H7 (cell line): ENCODE measurements at regions not wholly inside any gene's neighbourhood (a gene's known extent, or its start where the extent isn't known, plus 50 kb on each side); places are given as distances from the start of the nearest gene placed in this dataset.

Experiments used
- DNase-seq: peaks from one replicate; pipeline ENCODE4 v3.0.0; 2012
- H3K27me3 ChIP-seq: 2 replicates; pipeline ENCODE4 v1.6.0; 2011; ENCODE audit warnings: mild to moderate bottlenecking, low read length; ENCODE audit not compliant: control insufficient read depth, insufficient read depth
- H3K36me3 ChIP-seq: replicated peaks from 2 replicates; pipeline ENCODE4 v1.5.1; 2011; ENCODE audit warnings: low read length; ENCODE audit not compliant: control insufficient read depth, insufficient read depth
- H3K4me3 ChIP-seq: 2 replicates; pipeline ENCODE4 v1.5.1; 2011; ENCODE audit warnings: low read depth, mild to moderate bottlenecking, control low read depth, low read length, moderate library complexity; ENCODE audit not compliant: insufficient read depth

DNA sequence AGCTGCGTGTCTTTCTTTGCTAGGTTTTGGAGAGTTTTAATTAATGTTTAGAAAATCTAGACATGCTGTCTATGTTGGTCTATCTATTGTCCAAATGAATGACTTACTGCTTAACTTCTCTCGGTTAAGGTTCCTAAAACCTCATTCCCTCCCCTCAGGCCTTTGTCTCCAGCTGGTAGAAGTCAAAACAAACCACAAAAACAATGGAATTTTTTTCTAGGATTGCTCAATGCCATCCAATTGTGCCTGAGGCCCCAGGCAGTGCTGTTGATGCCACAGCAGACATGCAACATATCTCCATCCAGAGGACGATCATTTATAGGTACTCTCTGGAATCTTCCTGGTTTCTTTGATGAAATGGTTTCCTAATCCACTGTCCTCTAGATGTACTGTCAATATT lies 448.2 kb upstream of the TBX3 start:
- no peak overlapping the region for H3K4me3 ChIP-seq
- no peaks in the 10 kb centered on the region for H3K36me3 ChIP-seq
- no peak for DNase-seq
- no peaks in the 10 kb centered on the region for H3K27me3 ChIP-seq

DNA sequence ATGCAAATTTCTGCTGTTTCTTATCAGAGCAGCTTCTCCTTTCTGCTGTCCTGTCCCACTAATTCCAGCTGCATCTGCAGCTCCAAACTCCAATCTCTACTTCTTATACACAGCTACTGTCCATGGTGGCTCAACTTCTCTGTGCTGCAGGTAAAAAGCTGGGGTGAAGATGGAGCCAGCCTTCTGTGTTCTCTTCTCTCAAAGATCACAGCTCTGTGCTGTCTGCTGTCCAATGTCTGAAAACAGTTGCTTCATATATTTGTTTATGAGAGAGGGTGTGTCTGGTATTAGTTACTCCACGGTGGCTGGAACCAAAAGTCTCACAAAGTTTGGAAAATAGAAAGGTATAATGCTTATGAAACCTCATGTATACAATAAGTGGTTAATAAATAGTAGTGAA lies 445.8 kb upstream of the TBX3 start:
- DNase-seq, result no peak
- H3K27me3 ChIP-seq, result no peaks in the 10 kb centered on the region
- no peak overlapping the region for H3K4me3 ChIP-seq
- H3K36me3 ChIP-seq, result no peaks in the 10 kb centered on the region

DNA sequence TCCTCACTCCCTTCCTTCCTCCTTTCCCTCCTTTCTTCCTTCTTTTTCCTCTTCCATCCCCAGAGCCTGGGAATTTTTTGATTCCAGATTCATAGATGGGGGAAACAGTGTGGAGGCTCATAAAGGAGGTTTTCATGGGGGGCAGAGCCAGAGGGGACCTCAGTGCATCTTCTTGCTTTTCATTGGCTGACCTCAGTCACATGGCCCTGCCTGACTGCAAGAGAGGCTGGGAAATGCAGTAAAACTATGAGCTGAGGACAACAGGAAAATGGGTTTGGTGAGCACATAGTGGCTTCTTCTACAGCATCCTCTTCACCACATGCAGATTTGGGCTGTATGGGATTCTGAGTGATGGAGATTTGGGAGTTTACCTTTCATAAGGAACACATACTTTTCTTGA lies 437.1 kb upstream of the TBX3 start:
- Histone ChIP-seq H3K36me3 (no peaks in the 10 kb centered on the region), H3K4me3 (no peak overlapping the region), H3K27me3 (no peaks in the 10 kb centered on the region)
- DNase-seq, result no peak

DNA sequence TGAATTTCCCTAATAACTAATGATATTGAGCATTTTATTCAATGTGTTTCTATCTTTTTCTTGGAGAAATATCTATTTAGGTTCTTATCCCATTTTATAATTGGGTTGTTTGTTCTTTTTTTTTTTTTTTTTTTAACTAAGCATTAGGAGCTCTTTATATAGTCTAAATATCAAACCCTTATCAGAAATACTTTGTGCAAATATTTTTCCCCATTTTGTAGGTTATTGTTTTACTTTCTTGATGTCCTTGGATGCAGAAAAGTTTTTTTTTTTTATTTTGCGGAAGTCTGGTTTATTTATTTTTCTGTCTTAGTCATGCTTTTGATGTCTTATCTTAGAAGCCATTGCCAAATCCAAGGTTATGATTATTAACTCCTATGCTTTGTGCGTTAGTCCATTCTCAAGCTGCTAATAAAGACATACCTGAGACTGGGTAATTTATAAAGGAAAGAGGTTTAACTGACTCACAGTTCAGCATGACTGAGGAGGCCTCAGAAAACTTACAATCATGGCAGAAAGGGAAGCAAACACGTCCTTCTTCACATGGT lies 434.3 kb upstream of the TBX3 start:
- no peak for DNase-seq
- Histone ChIP-seq H3K36me3 (no peaks in the 10 kb centered on the region), H3K27me3 (no peaks in the 10 kb centered on the region)

DNA sequence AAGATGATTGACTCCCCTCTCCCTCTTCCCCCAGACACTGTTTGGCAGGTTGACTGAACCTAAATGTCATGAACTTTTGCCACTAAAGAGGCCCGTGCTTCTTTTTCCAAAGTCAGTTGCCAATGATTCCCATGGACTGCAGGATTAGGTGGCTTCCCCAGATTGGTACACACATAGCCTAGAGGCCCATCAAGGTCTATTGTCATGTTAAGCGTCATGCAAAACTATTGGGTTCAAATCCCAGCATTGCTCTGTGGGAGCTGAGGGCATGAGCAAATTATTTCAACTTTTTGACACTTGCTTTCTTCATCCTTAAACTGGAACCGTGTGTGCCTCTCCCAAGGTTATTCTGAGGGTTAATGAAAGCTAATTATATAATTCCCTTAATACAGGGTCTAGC lies 430.2 kb upstream of the TBX3 start:
- no peaks in the 10 kb centered on the region for H3K36me3 ChIP-seq
- H3K27me3 ChIP-seq, result no peaks in the 10 kb centered on the region
- no peak overlapping the region for H3K4me3 ChIP-seq
- no peak for DNase-seq

More for the DNA sequence above, 434.3 kb upstream of the TBX3 start:
- no peak overlapping the region for H3K4me3 ChIP-seq

DNA sequence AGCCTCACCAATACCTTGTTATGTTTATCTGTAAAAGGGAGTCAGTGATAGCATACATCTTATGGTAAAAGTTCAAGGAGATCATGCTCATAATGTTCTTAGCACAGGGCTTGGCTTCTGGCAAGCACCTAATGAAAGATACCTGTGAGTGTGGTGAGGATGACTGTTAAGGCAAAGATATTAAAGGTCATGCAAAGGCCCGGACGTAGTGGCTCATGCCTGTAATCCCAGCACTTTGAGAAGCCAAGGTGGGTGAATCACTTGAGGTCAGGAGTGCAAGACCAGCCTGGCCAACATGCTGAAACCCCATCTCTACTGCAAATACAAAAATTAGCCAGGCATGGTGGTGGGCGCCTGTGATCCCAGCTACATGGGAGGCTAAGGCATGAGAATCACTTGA lies 425.9 kb upstream of the TBX3 start:
- Histone ChIP-seq H3K27me3 (no peaks in the 10 kb centered on the region), H3K36me3 (no peaks in the 10 kb centered on the region), H3K4me3 (no peak overlapping the region)
- no peak for DNase-seq

DNA sequence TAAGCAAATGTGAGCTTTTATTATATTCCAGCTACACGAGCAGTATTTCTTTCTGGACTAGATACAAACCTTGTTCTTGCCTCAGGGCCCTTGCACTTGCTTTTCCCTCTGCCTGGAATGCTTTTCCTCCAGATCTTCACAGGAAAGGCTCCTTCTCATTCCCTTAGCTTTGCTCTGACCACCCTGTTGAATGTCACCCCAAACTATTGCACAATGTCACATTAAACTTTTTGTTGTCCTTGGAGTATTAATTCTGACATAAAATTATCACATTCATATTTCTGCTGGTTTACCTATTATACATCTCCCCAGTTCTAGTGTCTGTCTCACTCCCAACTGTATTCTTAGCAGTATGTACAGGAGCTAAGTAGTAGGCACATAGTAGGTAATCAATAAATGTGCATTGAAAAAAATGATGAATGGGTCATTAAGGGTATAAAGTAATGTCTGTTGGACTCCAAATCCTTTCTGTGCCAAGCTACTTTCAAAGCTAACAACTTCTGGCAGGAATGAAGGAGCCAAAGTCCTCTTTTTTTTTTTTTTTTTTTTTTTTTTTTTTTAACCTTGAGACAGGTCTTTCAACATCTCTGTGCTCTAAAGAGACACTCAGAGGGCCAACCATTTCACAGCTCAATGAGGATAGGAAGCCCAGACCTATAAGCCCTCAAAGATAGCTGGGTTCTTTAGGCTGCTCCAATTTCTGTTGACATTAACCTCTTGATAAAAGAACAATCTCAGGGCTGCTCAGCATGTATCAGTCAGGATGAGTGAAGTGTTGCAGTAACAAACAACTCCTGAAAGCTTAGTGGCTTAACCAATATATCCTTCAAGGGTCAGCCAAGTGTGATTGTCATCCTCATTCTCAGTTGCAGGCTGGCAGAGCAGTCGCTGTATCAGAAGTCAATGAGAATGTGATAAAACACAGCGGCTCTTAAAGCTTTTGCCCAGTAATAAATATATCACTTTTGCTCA lies 424.4 kb upstream of the TBX3 start:
- no peak overlapping the region for H3K4me3 ChIP-seq
- H3K27me3 ChIP-seq, result no peaks in the 10 kb centered on the region
- DNase-seq, result no peak
- no peaks in the 10 kb centered on the region for H3K36me3 ChIP-seq

DNA sequence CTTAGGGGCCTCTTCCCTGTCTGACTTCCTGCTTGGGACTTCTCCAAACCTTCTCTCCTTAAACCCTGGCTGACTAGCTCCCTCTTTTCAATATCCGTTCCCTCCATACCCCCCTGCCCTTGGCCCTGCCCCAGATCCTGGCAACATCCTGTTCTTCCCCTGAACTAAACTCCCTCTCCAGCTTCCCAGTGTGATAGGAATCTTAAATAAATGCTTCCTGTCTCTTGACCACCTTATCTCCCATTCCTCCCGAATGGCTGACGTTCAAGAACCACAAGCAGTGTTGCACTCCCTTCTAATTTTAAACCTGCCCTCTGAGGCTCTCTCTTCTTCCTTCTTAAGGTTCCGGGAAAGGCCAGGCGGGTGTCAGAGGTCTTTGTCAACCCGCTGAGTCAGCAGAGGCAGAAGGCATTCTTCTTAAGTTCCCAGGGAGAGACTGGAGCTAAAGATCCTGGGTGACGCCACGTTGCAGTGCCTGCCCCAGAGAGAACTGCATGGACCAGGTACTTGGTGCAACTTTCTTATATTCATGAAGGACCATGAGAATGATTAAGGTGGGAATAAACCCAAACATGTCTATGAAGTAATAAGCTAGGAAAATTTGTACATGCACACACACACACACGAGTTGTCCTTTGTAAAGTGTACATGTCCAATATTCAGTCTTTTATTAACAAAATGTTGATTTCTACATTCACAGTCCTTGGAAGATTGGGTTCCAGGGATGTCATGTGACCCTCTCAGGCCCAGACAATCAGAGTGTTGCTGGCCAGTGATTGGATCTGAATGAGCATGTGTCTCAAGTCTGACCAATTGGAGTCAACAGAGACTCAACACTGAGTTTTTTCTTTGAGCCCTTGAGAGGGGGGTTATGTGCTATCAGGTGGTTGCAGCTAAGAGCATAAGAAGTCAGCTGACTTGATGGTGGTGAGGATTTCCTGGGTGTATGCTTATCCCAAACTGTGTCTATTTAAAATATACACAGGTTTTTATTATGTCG lies 420.2 kb upstream of the TBX3 start:
- DNase-seq, result no peak
- no peaks in the 10 kb centered on the region for H3K27me3 ChIP-seq
- no peaks in the 10 kb centered on the region for H3K36me3 ChIP-seq
- H3K4me3 ChIP-seq, result no peak overlapping the region

DNA sequence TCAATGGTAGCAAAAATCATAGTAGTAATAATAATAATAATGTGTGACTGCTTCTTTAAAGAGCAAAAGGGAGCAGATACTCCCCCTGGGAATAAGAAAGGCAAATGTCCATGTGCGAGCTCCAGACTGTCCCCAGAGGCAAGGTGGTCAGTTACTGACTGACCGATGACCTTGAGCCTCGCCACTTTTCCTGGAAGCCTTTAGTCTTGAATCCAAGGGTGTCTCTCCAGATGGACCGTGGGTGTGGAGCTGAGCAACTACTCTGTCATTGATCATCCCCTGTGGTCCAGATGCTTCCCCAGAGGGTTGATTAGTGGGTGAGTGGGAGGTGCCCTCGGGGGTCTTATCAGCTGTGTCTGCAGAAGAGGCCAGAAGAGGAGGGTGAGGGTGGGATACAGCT lies 418.5 kb upstream of the TBX3 start:
- no peak for DNase-seq

DNA sequence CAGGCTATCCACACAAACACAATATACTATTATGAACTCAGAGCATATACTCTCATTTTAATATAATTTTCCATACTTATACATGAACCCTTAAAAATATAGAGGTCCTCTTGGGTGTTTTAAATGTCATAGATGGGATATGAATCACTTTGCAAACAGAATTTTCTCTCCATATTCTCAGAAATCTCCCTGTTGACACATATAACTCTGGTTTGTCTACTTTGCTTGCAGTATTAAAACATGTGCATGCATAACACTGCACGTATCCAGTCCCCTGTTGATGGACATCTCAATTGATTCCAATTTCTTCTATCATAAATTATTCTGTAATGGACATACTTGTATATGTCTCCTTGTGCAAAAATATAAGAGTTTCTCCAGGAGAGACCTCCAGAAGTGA lies 417.5 kb upstream of the TBX3 start:
- no peaks in the 10 kb centered on the region for H3K36me3 ChIP-seq
- no peak overlapping the region for H3K4me3 ChIP-seq
- H3K27me3 ChIP-seq, result no peaks in the 10 kb centered on the region
- no peak for DNase-seq

More for the DNA sequence above, 418.5 kb upstream of the TBX3 start:
- Histone ChIP-seq H3K36me3 (no peaks in the 10 kb centered on the region), H3K27me3 (no peaks in the 10 kb centered on the region), H3K4me3 (no peak overlapping the region)

DNA sequence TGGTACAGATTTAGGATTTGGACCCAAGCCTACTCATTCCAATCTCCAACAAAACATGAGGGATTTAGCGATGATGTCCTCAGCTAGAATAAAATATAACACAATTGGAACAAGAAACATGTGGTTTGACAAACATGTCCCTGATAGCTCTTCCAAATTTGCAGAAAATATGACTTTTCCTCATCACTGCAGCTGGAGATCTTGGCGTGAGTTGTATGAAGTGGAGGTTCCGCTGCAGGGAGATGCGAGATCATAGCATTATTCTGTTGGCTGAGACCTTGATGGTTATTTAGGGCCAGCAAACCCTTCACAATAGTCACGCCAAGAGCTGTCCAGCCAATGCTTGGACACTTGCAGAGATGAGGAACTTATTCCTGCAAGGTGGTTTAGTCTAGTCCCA lies 413.4 kb upstream of the TBX3 start:
- H3K36me3 ChIP-seq, result no peaks in the 10 kb centered on the region
- no peaks in the 10 kb centered on the region for H3K27me3 ChIP-seq
- no peak overlapping the region for H3K4me3 ChIP-seq
- no peak for DNase-seq

DNA sequence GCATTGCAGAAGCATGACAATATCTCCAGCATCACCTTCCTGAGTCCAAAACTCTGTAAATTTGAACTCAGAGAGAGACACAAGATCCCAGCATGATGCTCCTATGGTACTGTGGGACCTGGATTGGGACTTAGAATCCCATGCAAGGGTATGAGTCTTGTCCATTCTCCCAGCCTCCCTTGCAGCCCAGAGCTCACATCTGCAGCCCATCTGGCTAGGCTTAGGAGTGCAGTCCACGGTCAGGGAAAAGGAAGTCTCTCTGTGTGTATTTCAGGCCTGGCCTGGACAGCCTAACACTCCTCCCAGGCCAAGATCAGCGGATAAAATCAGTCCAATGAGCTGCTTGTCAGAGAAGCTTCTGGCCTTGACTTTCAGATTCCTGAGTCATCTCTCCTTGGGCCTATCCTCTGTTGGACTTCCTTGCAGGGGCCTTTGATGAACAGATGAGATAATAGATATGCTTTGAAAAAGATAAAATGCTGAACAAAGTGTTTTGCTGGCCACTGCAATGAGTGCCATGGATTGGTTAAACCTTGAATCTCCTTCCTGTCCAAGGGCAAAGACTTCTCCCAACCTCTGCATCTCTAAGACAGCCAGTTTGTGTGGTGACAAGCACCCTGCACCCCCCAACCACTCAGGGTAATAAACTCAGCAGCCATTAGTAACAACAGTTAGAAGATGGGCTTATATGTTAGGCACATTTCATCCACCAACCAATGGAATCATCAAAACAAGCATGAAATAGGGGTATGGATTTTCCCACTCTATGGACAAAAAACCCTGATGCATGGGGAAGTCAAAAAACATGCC lies 412.8 kb upstream of the TBX3 start:
- Histone ChIP-seq H3K36me3 (no peaks in the 10 kb centered on the region), H3K27me3 (no peaks in the 10 kb centered on the region), H3K4me3 (no peak overlapping the region)
- DNase-seq, result no peak

DNA sequence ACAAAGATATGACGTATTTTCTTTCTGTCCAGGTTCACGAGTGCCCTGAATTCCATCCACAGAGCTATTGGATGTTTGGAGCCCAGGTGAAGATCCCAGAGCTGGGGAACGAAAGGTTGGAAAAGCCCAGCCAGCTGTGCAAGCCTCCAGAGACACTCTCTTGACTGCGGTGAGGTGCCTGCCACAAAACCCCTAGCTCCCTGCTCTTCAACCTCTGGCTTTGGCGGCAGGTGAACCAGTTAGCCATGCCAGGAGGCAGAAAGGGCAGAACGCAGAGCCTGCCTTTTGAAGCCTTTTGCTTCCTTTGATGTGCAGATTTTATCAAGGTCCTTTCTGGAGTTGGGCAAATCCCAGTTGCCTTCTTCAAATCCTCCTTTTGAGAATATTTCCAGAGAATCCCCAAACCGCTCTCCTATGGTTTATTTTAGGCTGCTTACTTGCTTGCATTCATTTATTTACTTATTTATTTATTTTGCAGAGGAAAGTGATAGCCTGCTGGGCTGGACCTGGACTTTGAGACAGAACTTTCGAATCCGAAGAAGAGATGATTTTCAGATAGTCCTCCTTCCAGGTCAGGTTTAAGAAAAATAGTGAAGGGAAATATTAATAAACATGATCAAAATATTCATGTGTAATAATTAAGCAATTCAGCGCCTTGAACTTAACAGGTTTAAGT lies 411.2 kb upstream of the TBX3 start:
- no peaks in the 10 kb centered on the region for H3K36me3 ChIP-seq
- H3K4me3 ChIP-seq, result no peak overlapping the region
- H3K27me3 ChIP-seq, result no peaks in the 10 kb centered on the region
- DNase-seq, result no peak
